ENCODE measurements at regions not wholly inside any gene's neighbourhood (a gene's known extent, or its start where the extent isn't known, plus 50 kb on each side); places are given as distances from the start of the nearest gene placed in this dataset.

DNA sequence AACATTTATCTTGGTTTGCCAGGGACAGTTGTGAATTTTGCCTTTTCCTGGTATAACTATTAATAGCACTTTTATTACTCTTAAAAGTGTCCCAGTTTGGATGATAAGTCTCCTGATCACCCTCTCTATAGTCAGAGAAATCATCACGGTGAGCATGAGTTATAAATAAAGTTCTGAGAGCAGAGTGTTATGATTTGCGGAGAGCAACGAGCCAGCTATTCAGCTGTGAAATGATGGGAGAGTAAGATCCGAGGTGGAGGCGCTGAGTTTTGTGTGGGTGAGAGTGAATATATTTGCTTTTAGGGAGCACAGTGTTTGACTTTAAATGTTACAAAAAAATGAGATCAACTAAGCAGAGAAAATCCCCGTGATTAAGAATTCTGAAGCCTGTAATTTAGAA, 179.6 kb downstream of the DSC3 start:
- no peak overlapping the region for H3K4me3 ChIP-seq
- H3K4me1 ChIP-seq = no peaks in the 10 kb centered on the region
- TF ChIP-seq, protein P1, sequence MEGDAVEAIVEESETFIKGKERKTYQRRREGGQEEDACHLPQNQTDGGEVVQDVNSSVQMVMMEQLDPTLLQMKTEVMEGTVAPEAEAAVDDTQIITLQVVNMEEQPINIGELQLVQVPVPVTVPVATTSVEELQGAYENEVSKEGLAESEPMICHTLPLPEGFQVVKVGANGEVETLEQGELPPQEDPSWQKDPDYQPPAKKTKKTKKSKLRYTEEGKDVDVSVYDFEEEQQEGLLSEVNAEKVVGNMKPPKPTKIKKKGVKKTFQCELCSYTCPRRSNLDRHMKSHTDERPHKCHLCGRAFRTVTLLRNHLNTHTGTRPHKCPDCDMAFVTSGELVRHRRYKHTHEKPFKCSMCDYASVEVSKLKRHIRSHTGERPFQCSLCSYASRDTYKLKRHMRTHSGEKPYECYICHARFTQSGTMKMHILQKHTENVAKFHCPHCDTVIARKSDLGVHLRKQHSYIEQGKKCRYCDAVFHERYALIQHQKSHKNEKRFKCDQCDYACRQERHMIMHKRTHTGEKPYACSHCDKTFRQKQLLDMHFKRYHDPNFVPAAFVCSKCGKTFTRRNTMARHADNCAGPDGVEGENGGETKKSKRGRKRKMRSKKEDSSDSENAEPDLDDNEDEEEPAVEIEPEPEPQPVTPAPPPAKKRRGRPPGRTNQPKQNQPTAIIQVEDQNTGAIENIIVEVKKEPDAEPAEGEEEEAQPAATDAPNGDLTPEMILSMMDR (IDR thresholded peaks at IDR 0.05; ENCODE audit: borderline replicate concordance) = no peak
- intact Hi-C loops (cut with micrococcal nuclease) = no loop called here
- no peaks in the 10 kb centered on the region for H3K27me3 ChIP-seq (ENCODE audit: low read depth)
- no peak for DNase-seq
- peak overlapping the region; percentile 4 for H3K27ac ChIP-seq (replicated peaks)
- H3K36me3 ChIP-seq = no peaks in the 10 kb centered on the region
- no peaks in the 10 kb centered on the region for H3K9me3 ChIP-seq (replicated peaks)

DNA sequence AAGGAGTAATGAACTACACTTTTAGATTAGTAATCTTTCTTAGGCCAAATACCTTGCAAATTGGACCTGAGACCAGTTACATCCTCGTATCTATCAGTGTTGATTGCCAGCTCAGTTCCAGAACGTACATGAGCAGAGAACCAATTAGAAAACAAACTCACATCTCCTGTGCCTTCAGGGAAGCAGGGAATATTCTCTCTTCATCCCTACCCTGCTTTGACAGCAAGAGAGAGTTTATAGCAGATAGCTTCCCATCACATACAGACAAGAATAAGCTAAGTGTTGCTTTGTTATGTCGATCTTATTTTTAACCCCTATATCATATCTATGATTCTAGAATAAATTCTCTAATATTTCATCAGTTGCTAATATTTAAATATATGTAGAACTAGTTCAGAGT, 181.8 kb downstream of the DSC3 start:
- Histone ChIP-seq H3K27ac (replicated peaks) (no peak overlapping the region), H3K4me1 (no peaks in the 10 kb centered on the region), H3K9me3 (replicated peaks) (no peaks in the 10 kb centered on the region), H3K36me3 (no peaks in the 10 kb centered on the region), H3K4me3 (no peak overlapping the region), H3K27me3 (ENCODE audit: low read depth) (no peaks in the 10 kb centered on the region)
- intact Hi-C loops (cut with micrococcal nuclease) = no loop called here
- TF ChIP-seq, protein P1 (IDR thresholded peaks at IDR 0.05; ENCODE audit: borderline replicate concordance) = no peak
- DNase-seq = no peak

DNA sequence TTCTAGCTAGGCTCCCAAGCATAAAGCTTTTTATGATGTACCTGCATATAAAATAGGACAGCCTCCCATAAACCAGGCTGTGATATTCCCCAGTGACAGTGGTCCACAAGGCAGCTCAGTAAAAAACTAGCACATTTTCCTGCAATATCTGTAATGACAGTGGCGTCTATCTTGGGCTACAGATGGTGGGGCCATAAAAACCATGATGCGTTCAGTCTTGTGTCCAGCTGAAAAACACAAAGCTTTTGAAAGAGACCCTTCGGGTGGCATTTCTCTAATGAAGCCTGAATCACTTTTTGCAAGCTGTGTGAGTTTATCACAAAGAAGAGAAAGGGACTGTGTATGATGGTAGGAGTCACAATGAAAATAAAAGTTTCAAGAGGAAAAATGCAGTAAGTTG, 183.5 kb downstream of the DSC3 start:
- no peak for DNase-seq
- Histone ChIP-seq H3K9me3 (replicated peaks) (no peaks in the 10 kb centered on the region), H3K4me3 (no peak overlapping the region), H3K27ac (replicated peaks) (no peak overlapping the region), H3K4me1 (no peaks in the 10 kb centered on the region), H3K27me3 (ENCODE audit: low read depth) (no peaks in the 10 kb centered on the region), H3K36me3 (no peaks in the 10 kb centered on the region)
- intact Hi-C loops (cut with micrococcal nuclease) = no loop called here
- TF ChIP-seq, protein P1 (IDR thresholded peaks at IDR 0.05; ENCODE audit: borderline replicate concordance) = no peak

DNA sequence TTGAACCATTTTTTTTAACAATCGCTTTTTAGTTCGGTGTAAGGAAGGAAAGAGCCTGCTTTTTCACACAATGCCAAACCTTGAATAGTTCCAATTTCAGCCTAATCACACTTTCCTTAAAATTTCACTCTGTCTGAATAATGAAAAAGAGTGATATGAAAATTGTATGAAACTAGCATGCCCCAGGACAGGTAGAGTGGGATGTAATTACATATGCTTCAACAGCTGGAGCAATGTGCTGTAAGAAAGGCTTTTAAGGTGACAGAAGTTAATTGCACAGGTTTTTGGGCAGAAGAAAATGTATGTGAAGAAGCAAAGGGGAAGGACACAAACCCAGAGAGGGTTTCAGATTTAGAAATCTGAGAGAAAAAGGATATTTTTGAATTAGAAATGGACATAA, 184.0 kb downstream of the DSC3 start:
- H3K9me3 ChIP-seq (replicated peaks) = no peaks in the 10 kb centered on the region
- no peak overlapping the region for H3K4me3 ChIP-seq
- intact Hi-C loops (cut with micrococcal nuclease) = no loop called here
- no peak overlapping the region for H3K27ac ChIP-seq (replicated peaks)
- H3K27me3 ChIP-seq (ENCODE audit: low read depth) = no peaks in the 10 kb centered on the region
- H3K4me1 ChIP-seq = no peaks in the 10 kb centered on the region
- no peaks in the 10 kb centered on the region for H3K36me3 ChIP-seq
- no peak for DNase-seq
- TF ChIP-seq, protein P1 (IDR thresholded peaks at IDR 0.05; ENCODE audit: borderline replicate concordance) = no peak

DNA sequence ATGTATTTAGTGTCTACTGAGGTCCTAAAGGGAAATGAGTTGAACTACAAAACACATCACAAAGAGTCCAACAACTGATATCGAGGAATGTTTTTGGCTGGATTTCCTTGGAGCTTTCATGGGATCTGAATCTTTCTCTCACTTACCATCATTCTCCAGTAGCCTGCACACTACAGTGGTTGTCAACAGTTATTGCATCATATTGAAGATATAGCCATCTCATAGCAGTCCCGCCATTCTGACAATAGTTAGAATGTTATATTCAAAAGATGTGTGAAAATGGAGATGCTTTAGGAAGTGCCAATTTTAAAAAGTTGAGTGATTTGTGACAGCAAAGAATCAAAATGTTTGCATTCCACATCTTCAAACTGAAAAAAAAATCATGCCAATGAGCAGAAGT, 186.8 kb downstream of the DSC3 start:
- Histone ChIP-seq H3K9me3 (replicated peaks) (no peaks in the 10 kb centered on the region), H3K27me3 (ENCODE audit: low read depth) (no peaks in the 10 kb centered on the region), H3K36me3 (no peaks in the 10 kb centered on the region), H3K4me3 (no peak overlapping the region), H3K4me1 (no peaks in the 10 kb centered on the region), H3K27ac (replicated peaks) (no peak overlapping the region)
- intact Hi-C loops (cut with micrococcal nuclease) = no loop called here
- DNase-seq = no peak
- TF ChIP-seq, protein P1 (IDR thresholded peaks at IDR 0.05; ENCODE audit: borderline replicate concordance) = no peak

DNA sequence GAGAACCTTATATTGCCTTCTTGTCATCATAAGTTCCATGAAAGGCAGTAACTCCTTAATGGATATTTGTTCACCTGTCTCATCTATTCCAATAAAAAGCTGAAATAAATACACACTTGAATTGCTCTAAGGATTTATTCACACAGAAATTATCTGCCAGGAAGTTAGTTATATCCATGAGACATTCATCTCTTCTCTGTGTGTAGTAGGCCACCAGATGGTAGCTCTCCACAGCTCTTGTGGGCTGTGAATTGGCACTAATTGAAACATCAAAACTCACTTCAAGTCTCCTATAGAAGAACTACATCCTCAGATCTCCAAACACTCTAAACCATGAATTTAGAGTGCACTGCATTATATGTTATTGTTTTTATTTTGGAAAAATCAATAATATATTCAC, 189.6 kb downstream of the DSC3 start:
- no peak overlapping the region for H3K27ac ChIP-seq (replicated peaks)
- no peaks in the 10 kb centered on the region for H3K27me3 ChIP-seq (ENCODE audit: low read depth)
- no peak overlapping the region for H3K4me3 ChIP-seq
- intact Hi-C loops (cut with micrococcal nuclease) = no loop called here
- TF ChIP-seq, protein P1 (IDR thresholded peaks at IDR 0.05; ENCODE audit: borderline replicate concordance) = no peak
- no peaks in the 10 kb centered on the region for H3K36me3 ChIP-seq
- no peaks in the 10 kb centered on the region for H3K4me1 ChIP-seq
- DNase-seq = no peak
- peaks cover 8% of the 10 kb centered on the region for H3K9me3 ChIP-seq (replicated peaks)
